HG02798 (cell line): ENCODE measurements at regions not wholly inside any gene's neighbourhood (a gene's known extent, or its start where the extent isn't known, plus 50 kb on each side); places are given as distances from the start of the nearest gene placed in this dataset.

Experiments
- ATAC-seq: cut with Tn5 transposase; IDR thresholded peaks from one replicate; pipeline ENCODE4 v1.9.1; 2021; ENCODE audit warnings: mild to moderate bottlenecking; ENCODE audit not compliant: unreplicated experiment, poor library complexity

GRCh38 chr6:156474507-156475120 lies 302.6 kb upstream of the ARID1B start:
- peak; percentile 52 for ATAC-seq

- ATAC-seq: no peak
Observed at GRCh38 chr6:156471000-156471399, 306.2 kb upstream of the ARID1B start.

GRCh38 chr6:156464100-156464878 lies 312.9 kb upstream of the ARID1B start:
- no peak for ATAC-seq

GRCh38 chr6:156461647-156462046 lies 315.5 kb upstream of the ARID1B start:
- no peak for ATAC-seq

- no peak for ATAC-seq
Observed at GRCh38 chr6:156457601-156458000, 319.6 kb upstream of the ARID1B start.

GRCh38 chr6:156455847-156456246 lies 321.3 kb upstream of the ARID1B start:
- no peak for ATAC-seq

- no peak for ATAC-seq
Observed at GRCh38 chr6:156454867-156455266, 322.3 kb upstream of the ARID1B start.

GRCh38 chr6:156451726-156452125 lies 325.5 kb upstream of the ARID1B start:
- no peak for ATAC-seq

- ATAC-seq: no peak
Observed at GRCh38 chr6:156451088-156451487, 326.1 kb upstream of the ARID1B start.

GRCh38 chr6:156450421-156450820 lies 326.8 kb upstream of the ARID1B start:
- no peak for ATAC-seq

GRCh38 chr6:156449569-156449968 lies 327.6 kb upstream of the ARID1B start:
- no peak for ATAC-seq

GRCh38 chr6:156449128-156449527 lies 328.1 kb upstream of the ARID1B start:
- no peak for ATAC-seq

GRCh38 chr6:156448579-156448978 lies 328.6 kb upstream of the ARID1B start:
- ATAC-seq: no peak

GRCh38 chr6:156440688-156441087 lies 336.5 kb upstream of the ARID1B start:
- ATAC-seq: no peak

- no peak for ATAC-seq
Observed at GRCh38 chr6:156438350-156438923, 338.7 kb upstream of the ARID1B start.

- ATAC-seq: no peak
Observed at GRCh38 chr6:156437121-156437879, 339.9 kb upstream of the ARID1B start.

- ATAC-seq: no peak
Observed at GRCh38 chr6:156434795-156435190, 342.4 kb upstream of the ARID1B start.

GRCh38 chr6:156434049-156434794 lies 343.0 kb upstream of the ARID1B start:
- ATAC-seq: no peak

- ATAC-seq: no peak
Observed at GRCh38 chr6:156432543-156432942, 344.6 kb upstream of the ARID1B start.

GRCh38 chr6:156430386-156430785 lies 346.8 kb upstream of the ARID1B start:
- no peak for ATAC-seq
